ENCODE measurements at regions not wholly inside any gene's neighbourhood (a gene's known extent, or its start where the extent isn't known, plus 50 kb on each side); places are given as distances from the start of the nearest gene placed in this dataset.

- H3K9me3 ChIP-seq (ENCODE audit: control extremely low read depth in 1 of 5, control insufficient read depth in 4 of 5, insufficient read depth in 2 of 5, low read depth in 1 of 5, low read length in 4 of 5), result no peaks in the 10 kb centered on the region
- H3K4me1 ChIP-seq (ENCODE audit: control extremely low read depth in 1 of 4, control insufficient read depth in 4 of 4, insufficient read depth in 4 of 4, low read length in 3 of 4), result peaks cover 3 to 34% (median 13%) of the 10 kb centered on the region in 4 experiments
- WGBS (ENCODE audit: insufficient coverage), result 53% methylated on average over 5 of the region's 5 CpGs
- CTCF ChIA-PET, result interaction anchor here (0.7 kb wide), 1 partner anchor 42 kb away, joined by 3 read pairs; no protein-coding TSS in a partner anchor
- H3K27me3 ChIP-seq (replicated peaks in 2 of 5; ENCODE audit: control insufficient read depth in 4 of 5, insufficient read depth in 5 of 5, low read length in 4 of 5), result peaks cover 0 to 23% (median 7%) of the 10 kb centered on the region in 5 experiments
- no peak overlapping the region for H3K4me3 ChIP-seq (ENCODE audit: control insufficient read depth in 1 of 7, extremely low read depth in 1 of 7, insufficient read depth in 4 of 7, low read depth in 2 of 7, low read length in 6 of 7)
- DNase-seq, result peak; percentile 31 to 81 (median 80)
- POLR2A ChIA-PET, result no interaction called here
- H3K36me3 ChIP-seq (ENCODE audit: control insufficient read depth in 4 of 4, insufficient read depth in 4 of 4, low read length in 3 of 4), result no peaks in the 10 kb centered on the region
- H3K27ac ChIP-seq (ENCODE audit: insufficient read depth in 1 of 2, low read depth in 1 of 2, low read length in 2 of 2, poor library complexity in 1 of 2, severe bottlenecking in 2 of 2), result no peak overlapping the region
Measured at GRCh38 chr20:11246251-11246775, 572.5 kb upstream of the JAG1 start.

- Histone ChIP-seq H3K27me3 (replicated peaks in 2 of 5; ENCODE audit: control insufficient read depth in 4 of 5, insufficient read depth in 5 of 5, low read length in 4 of 5) (peaks cover 0 to 23% (median 7%) of the 10 kb centered on the region in 5 experiments), H3K36me3 (ENCODE audit: control insufficient read depth in 4 of 4, insufficient read depth in 4 of 4, low read length in 3 of 4) (no peaks in the 10 kb centered on the region), H3K9me3 (ENCODE audit: control extremely low read depth in 1 of 5, control insufficient read depth in 4 of 5, insufficient read depth in 2 of 5, low read depth in 1 of 5, low read length in 4 of 5) (no peaks in the 10 kb centered on the region), H3K27ac (ENCODE audit: insufficient read depth in 1 of 2, low read depth in 1 of 2, low read length in 2 of 2, poor library complexity in 1 of 2, severe bottlenecking in 2 of 2) (no peak overlapping the region), H3K4me1 (ENCODE audit: control extremely low read depth in 1 of 4, control insufficient read depth in 4 of 4, insufficient read depth in 4 of 4, low read length in 3 of 4) (peaks cover 3 to 34% (median 13%) of the 10 kb centered on the region in 4 experiments), H3K4me3 (ENCODE audit: control insufficient read depth in 1 of 7, extremely low read depth in 1 of 7, insufficient read depth in 4 of 7, low read depth in 2 of 7, low read length in 6 of 7) (no peak overlapping the region)
- ChIA-PET CTCF (interaction anchor here (0.7 kb wide), 1 partner anchor 43 kb away, joined by 3 read pairs; no protein-coding TSS in a partner anchor), POLR2A (no interaction called here)
- 90% methylated on average over 3 of the region's 11 CpGs for WGBS (ENCODE audit: insufficient coverage)
- no peak for DNase-seq
Measured at GRCh38 chr20:11247046-11248010, 573.5 kb upstream of the JAG1 start.

GRCh38 chr20:11248011-11248409, 574.2 kb upstream of the JAG1 start:
- no peaks in the 10 kb centered on the region for H3K9me3 ChIP-seq (ENCODE audit: control extremely low read depth in 1 of 5, control insufficient read depth in 4 of 5, insufficient read depth in 2 of 5, low read depth in 1 of 5, low read length in 4 of 5)
- POLR2A ChIA-PET, result no interaction called here
- H3K36me3 ChIP-seq (ENCODE audit: control insufficient read depth in 4 of 4, insufficient read depth in 4 of 4, low read length in 3 of 4), result no peaks in the 10 kb centered on the region
- peaks cover 0 to 23% (median 7%) of the 10 kb centered on the region in 5 experiments for H3K27me3 ChIP-seq (replicated peaks in 2 of 5; ENCODE audit: control insufficient read depth in 4 of 5, insufficient read depth in 5 of 5, low read length in 4 of 5)
- no peak overlapping the region for H3K27ac ChIP-seq (ENCODE audit: insufficient read depth in 1 of 2, low read depth in 1 of 2, low read length in 2 of 2, poor library complexity in 1 of 2, severe bottlenecking in 2 of 2)
- CTCF ChIA-PET, result no interaction called here
- DNase-seq, result no peak
- WGBS (ENCODE audit: insufficient coverage), result 100% methylated on average over 2 of the region's 3 CpGs
- H3K4me3 ChIP-seq (ENCODE audit: control insufficient read depth in 1 of 7, extremely low read depth in 1 of 7, insufficient read depth in 4 of 7, low read depth in 2 of 7, low read length in 6 of 7), result no peak overlapping the region
- H3K4me1 ChIP-seq (ENCODE audit: control extremely low read depth in 1 of 4, control insufficient read depth in 4 of 4, insufficient read depth in 4 of 4, low read length in 3 of 4), result peaks cover 3 to 34% (median 13%) of the 10 kb centered on the region in 4 experiments

- Histone ChIP-seq H3K36me3 (ENCODE audit: control insufficient read depth in 4 of 4, insufficient read depth in 4 of 4, low read length in 3 of 4) (no peaks in the 10 kb centered on the region), H3K4me1 (ENCODE audit: control extremely low read depth in 1 of 4, control insufficient read depth in 4 of 4, insufficient read depth in 4 of 4, low read length in 3 of 4) (peaks cover under 1 to 30% (median 10%) of the 10 kb centered on the region in 4 experiments), H3K27ac (ENCODE audit: insufficient read depth in 1 of 2, low read depth in 1 of 2, low read length in 2 of 2, poor library complexity in 1 of 2, severe bottlenecking in 2 of 2) (no peak overlapping the region), H3K27me3 (replicated peaks in 2 of 5; ENCODE audit: control insufficient read depth in 4 of 5, insufficient read depth in 5 of 5, low read length in 4 of 5) (peaks cover 0 to 23% (median 7%) of the 10 kb centered on the region in 5 experiments), H3K4me3 (ENCODE audit: control insufficient read depth in 1 of 7, extremely low read depth in 1 of 7, insufficient read depth in 4 of 7, low read depth in 2 of 7, low read length in 6 of 7) (no peak overlapping the region), H3K9me3 (ENCODE audit: control extremely low read depth in 1 of 5, control insufficient read depth in 4 of 5, insufficient read depth in 2 of 5, low read depth in 1 of 5, low read length in 4 of 5) (peaks cover 0 to 1% (median 0%) of the 10 kb centered on the region in 5 experiments)
- ChIA-PET POLR2A (no interaction called here), CTCF (interaction anchor here (1.7 kb wide), 1 partner anchor 11 kb away, joined by 3 read pairs; no protein-coding TSS in a partner anchor)
- 39% methylated on average over 7 of the region's 9 CpGs for WGBS (ENCODE audit: insufficient coverage)
- DNase-seq, result peak in 2 of 3 donors; percentile 18 to 28
Measured at GRCh38 chr20:11248687-11249638, 575.2 kb upstream of the JAG1 start.

GRCh38 chr20:11249683-11250082, 575.9 kb upstream of the JAG1 start:
- DNase-seq, result no peak
- peaks cover 0 to 23% (median 7%) of the 10 kb centered on the region in 5 experiments for H3K27me3 ChIP-seq (replicated peaks in 2 of 5; ENCODE audit: control insufficient read depth in 4 of 5, insufficient read depth in 5 of 5, low read length in 4 of 5)
- peaks cover 0 to 24% (median 6%) of the 10 kb centered on the region in 4 experiments for H3K4me1 ChIP-seq (ENCODE audit: control extremely low read depth in 1 of 4, control insufficient read depth in 4 of 4, insufficient read depth in 4 of 4, low read length in 3 of 4)
- no peaks in the 10 kb centered on the region for H3K36me3 ChIP-seq (ENCODE audit: control insufficient read depth in 4 of 4, insufficient read depth in 4 of 4, low read length in 3 of 4)
- POLR2A ChIA-PET, result no interaction called here
- H3K4me3 ChIP-seq (ENCODE audit: control insufficient read depth in 1 of 7, extremely low read depth in 1 of 7, insufficient read depth in 4 of 7, low read depth in 2 of 7, low read length in 6 of 7), result no peak overlapping the region
- 100% methylated on average over 1 of the region's 2 CpGs for WGBS (ENCODE audit: insufficient coverage)
- H3K9me3 ChIP-seq (ENCODE audit: control extremely low read depth in 1 of 5, control insufficient read depth in 4 of 5, insufficient read depth in 2 of 5, low read depth in 1 of 5, low read length in 4 of 5), result peaks cover 0 to 6% (median 1%) of the 10 kb centered on the region in 5 experiments
- CTCF ChIA-PET, result interaction anchor here (1.7 kb wide), 1 partner anchor 12 kb away, joined by 3 read pairs; no protein-coding TSS in a partner anchor
- H3K27ac ChIP-seq (ENCODE audit: insufficient read depth in 1 of 2, low read depth in 1 of 2, low read length in 2 of 2, poor library complexity in 1 of 2, severe bottlenecking in 2 of 2), result no peak overlapping the region

GRCh38 chr20:11252447-11252846, 578.6 kb upstream of the JAG1 start:
- Histone ChIP-seq H3K4me3 (ENCODE audit: control insufficient read depth in 1 of 7, extremely low read depth in 1 of 7, insufficient read depth in 4 of 7, low read depth in 2 of 7, low read length in 6 of 7) (no peak overlapping the region), H3K27ac (ENCODE audit: insufficient read depth in 1 of 2, low read depth in 1 of 2, low read length in 2 of 2, poor library complexity in 1 of 2, severe bottlenecking in 2 of 2) (no peak overlapping the region), H3K36me3 (ENCODE audit: control insufficient read depth in 4 of 4, insufficient read depth in 4 of 4, low read length in 3 of 4) (no peaks in the 10 kb centered on the region), H3K4me1 (ENCODE audit: control extremely low read depth in 1 of 4, control insufficient read depth in 4 of 4, insufficient read depth in 4 of 4, low read length in 3 of 4) (peaks cover 0 to 13% (median 0%) of the 10 kb centered on the region in 4 experiments), H3K27me3 (replicated peaks in 2 of 5; ENCODE audit: control insufficient read depth in 4 of 5, insufficient read depth in 5 of 5, low read length in 4 of 5) (peaks cover 0 to 18% (median 7%) of the 10 kb centered on the region in 5 experiments), H3K9me3 (ENCODE audit: control extremely low read depth in 1 of 5, control insufficient read depth in 4 of 5, insufficient read depth in 2 of 5, low read depth in 1 of 5, low read length in 4 of 5) (peaks cover 0 to 8% (median 1%) of the 10 kb centered on the region in 5 experiments)
- POLR2A ChIA-PET, result no interaction called here
- CTCF ChIA-PET, result interaction anchor here (0.9 kb wide), 2 partner anchors 15 to 290 kb away, joined by 3 read pairs; no protein-coding TSS in a partner anchor
- DNase-seq, result no peak
- no CpG with 5 or more reads among the region's 1 CpG for WGBS (ENCODE audit: insufficient coverage)
